Keratinocyte (primary cell): ENCODE measurements at regions not wholly inside any gene's neighbourhood (a gene's known extent, or its start where the extent isn't known, plus 50 kb on each side); places are given as distances from the start of the nearest gene placed in this dataset.

ENCODE experiments used
- DNase-seq: peaks from one replicate; pipeline ENCODE4 v3.0.0-alpha.2; 2011; ENCODE audit warnings: low read depth, missing footprints, low spot score
- FAIRE-seq: peaks from 2 replicates; lab custom pipeline; 2011; peaks lifted over from hg19 to GRCh38; lab: Jason Lieb, UNC
- H2AFZ ChIP-seq: 2 replicates; pipeline ENCODE4 v1.6.0; 2012; ENCODE audit warnings: low read length, control low read depth, inconsistent platforms; ENCODE audit not compliant: control insufficient read depth
- H3K27ac ChIP-seq: 2 replicates; pipeline ENCODE4 v1.5.1; 2011; ENCODE audit warnings: low read length; ENCODE audit not compliant: control insufficient read depth, insufficient read depth
- H3K27me3 ChIP-seq: 3 replicates; pipeline ENCODE4 v1.6.0; 2011; ENCODE audit warnings: low read length; ENCODE audit not compliant: control insufficient read depth, insufficient read depth; ENCODE audit errors: extremely low read depth
- H3K36me3 ChIP-seq, 2 experiments: 2 replicates in 1 of 2; 3 replicates in 1 of 2; pipeline ENCODE4 v1.5.1; 2011; ENCODE audit warnings: low read length in 2 of 2, mild to moderate bottlenecking in 1 of 2; ENCODE audit not compliant: control insufficient read depth in 2 of 2, insufficient read depth in 2 of 2; ENCODE audit errors: extremely low read depth in 1 of 2
- H3K4me1 ChIP-seq: 3 replicates; pipeline ENCODE4 v1.5.1; 2011; ENCODE audit warnings: low read length; ENCODE audit not compliant: control insufficient read depth, insufficient read depth; ENCODE audit errors: extremely low read depth
- H3K4me2 ChIP-seq: 3 replicates; pipeline ENCODE4 v1.6.0; 2011; ENCODE audit warnings: low read depth, low read length; ENCODE audit not compliant: control insufficient read depth, insufficient read depth; ENCODE audit errors: extremely low read depth
- H3K4me3 ChIP-seq, 3 experiments: fragments of 200-600 bp in 1 of 3; sonication (generic) in 1 of 3; 2 replicates in 2 of 3; 3 replicates in 1 of 3; pipeline ENCODE4 v1.5.1; 2011 to 2016; ENCODE audit warnings: low read length in 3 of 3, mild to moderate bottlenecking in 3 of 3, control low read depth in 2 of 3, inconsistent platforms in 1 of 3, low read depth in 1 of 3, mixed read lengths in 1 of 3, mixed run types in 1 of 3, moderate library complexity in 1 of 3; ENCODE audit not compliant: control insufficient read depth in 2 of 3, insufficient read depth in 2 of 3; ENCODE audit errors: extremely low read depth in 1 of 3
- H3K79me2 ChIP-seq: 2 replicates; pipeline ENCODE4 v1.6.0; 2012; ENCODE audit warnings: low read length; ENCODE audit not compliant: control insufficient read depth, insufficient read depth
- H3K9ac ChIP-seq: 3 replicates; pipeline ENCODE4 v1.6.0; 2011; ENCODE audit warnings: low read length; ENCODE audit not compliant: control insufficient read depth, insufficient read depth; ENCODE audit errors: extremely low read depth
- H3K9me1 ChIP-seq: 3 replicates; pipeline ENCODE4 v1.6.0; 2011; ENCODE audit warnings: low read length; ENCODE audit not compliant: control insufficient read depth, insufficient read depth; ENCODE audit errors: extremely low read depth
- H3K9me3 ChIP-seq: 2 replicates; pipeline ENCODE4 v1.5.1; 2012; ENCODE audit warnings: low read depth, low read length; ENCODE audit not compliant: control insufficient read depth
- H4K20me1 ChIP-seq: 3 replicates; pipeline ENCODE4 v1.6.0; 2011; ENCODE audit warnings: low read length; ENCODE audit not compliant: control insufficient read depth, insufficient read depth; ENCODE audit errors: extremely low read depth
- CTCF ChIP-seq, 3 experiments: IDR thresholded peaks in 1 of 3; conservative IDR thresholded peaks in 1 of 3; optimal IDR thresholded peaks in 1 of 3; 2 replicates in 2 of 3; 3 replicates in 1 of 3; pipeline versions ENCODE3 to v1.5.1; 2011; ENCODE audit warnings: low read length in 3 of 3, mild to moderate bottlenecking in 3 of 3, moderate library complexity in 2 of 3, control low read depth in 1 of 3, inconsistent platforms in 1 of 3; ENCODE audit not compliant: insufficient read depth in 2 of 3; ENCODE audit errors: extremely low read depth in 1 of 3
- EZH2 ChIP-seq: IDR thresholded peaks from one replicate; pipeline ENCODE4 v1.6.1; 2012; ENCODE audit warnings: inconsistent platforms, mild to moderate bottlenecking, low read length, moderate library complexity
- dilution Hi-C: fragments of 300-500 bp; cut with MboI; formaldehyde crosslinking; loops from one replicate; pipeline ENCODE4 v1.7.0; 2020; ENCODE audit warnings: low sequenced_read_pairs; ENCODE audit not compliant: extremely low pct_ligation_motif_present

GRCh38 chr1:81021134-81021533 is 779.6 kb upstream of the ADGRL2 start:
- dilution Hi-C loops, result no loop called here
- no peak for DNase-seq
- H3K27ac ChIP-seq, result no peak overlapping the region

GRCh38 chr1:81020506-81020905 is 780.2 kb upstream of the ADGRL2 start:
- Histone ChIP-seq H3K4me2 (no peak overlapping the region), H3K9me3 (no peaks in the 10 kb centered on the region), H4K20me1 (no peaks in the 10 kb centered on the region), H3K79me2 (no peaks in the 10 kb centered on the region), H2AFZ (no peak overlapping the region), H3K27me3 (no peaks in the 10 kb centered on the region), H3K4me1 (no peaks in the 10 kb centered on the region), H3K9ac (no peak overlapping the region), H3K9me1 (no peaks in the 10 kb centered on the region), H3K4me3 (no peak overlapping the region), H3K27ac (no peak overlapping the region), H3K36me3 (no peaks in the 10 kb centered on the region)
- no peak for DNase-seq
- TF ChIP-seq EZH2, result no peak
- TF ChIP-seq CTCF (optimal IDR thresholded peaks at IDR 0.05 in 1 of 3, IDR thresholded peaks at IDR 0.05 in 1 of 3, conservative IDR thresholded peaks at IDR 0.05 in 1 of 3; ENCODE audit: extremely low read depth in 1 of 3, insufficient read depth in 2 of 3, low read length in 3 of 3), result no peak
- no peak for FAIRE-seq
- dilution Hi-C loops, result no loop called here

More at GRCh38 chr1:81021134-81021533, 779.6 kb upstream of the ADGRL2 start:
- Histone ChIP-seq H3K9me1 (no peaks in the 10 kb centered on the region), H3K36me3 (no peaks in the 10 kb centered on the region), H3K4me3 (no peak overlapping the region), H4K20me1 (no peaks in the 10 kb centered on the region), H3K9me3 (no peaks in the 10 kb centered on the region), H3K9ac (no peak overlapping the region), H3K79me2 (no peaks in the 10 kb centered on the region), H3K27me3 (no peaks in the 10 kb centered on the region), H2AFZ (no peak overlapping the region), H3K4me1 (no peaks in the 10 kb centered on the region), H3K4me2 (no peak overlapping the region)
- no peak for TF ChIP-seq CTCF (optimal IDR thresholded peaks at IDR 0.05 in 1 of 3, IDR thresholded peaks at IDR 0.05 in 1 of 3, conservative IDR thresholded peaks at IDR 0.05 in 1 of 3; ENCODE audit: extremely low read depth in 1 of 3, insufficient read depth in 2 of 3, low read length in 3 of 3)
- no peak for TF ChIP-seq EZH2
- no peak for FAIRE-seq
